Kidney (tissue), 13 donors: ENCODE measurements at regions not wholly inside any gene's neighbourhood (a gene's known extent, or its start where the extent isn't known, plus 50 kb on each side); places are given as distances from the start of the nearest gene placed in this dataset.
A peak's percentile ranks its signal among the peaks of the same experiment; 100 is the strongest.

Experiments used
- DNase-seq, 5 donors: peaks; one replicate each; pipeline ENCODE4 v3.0.0-alpha.2; 2013 to 2020
- FAIRE-seq: peaks from 2 replicates; lab custom pipeline; 2012; peaks lifted over from hg19 to GRCh38; lab: Jason Lieb, UNC
- H3K27ac ChIP-seq, 2 donors: one replicate each; pipeline ENCODE4 v1.7.0; 2013; ENCODE audit warnings: low read depth in 2 of 2, low read length in 2 of 2, inconsistent platforms in 1 of 2
- H3K27me3 ChIP-seq: one replicate; pipeline ENCODE4 v1.7.1; 2013; ENCODE audit warnings: low read length, inconsistent platforms; ENCODE audit not compliant: control insufficient read depth, insufficient read depth
- H3K36me3 ChIP-seq, 3 donors: one replicate each; pipeline versions ENCODE4 v1.7.0 to v1.7.1; 2013; ENCODE audit warnings: low read length in 3 of 3, control low read depth in 1 of 3, inconsistent platforms in 1 of 3; ENCODE audit not compliant: insufficient read depth in 3 of 3, control insufficient read depth in 2 of 3
- H3K4me1 ChIP-seq, 3 donors: one replicate each; pipeline versions ENCODE4 v1.7.0 to v1.7.1; 2013; ENCODE audit warnings: low read length in 3 of 3, inconsistent platforms in 1 of 3, low read depth in 1 of 3; ENCODE audit not compliant: control insufficient read depth in 2 of 3, insufficient read depth in 2 of 3
- H3K4me3 ChIP-seq, 3 donors: one replicate each; pipeline versions ENCODE4 v1.7.0 to v1.8.1; 2013; ENCODE audit warnings: low read length in 3 of 3, control low read depth in 1 of 3, inconsistent platforms in 1 of 3
- H3K9ac ChIP-seq, 3 donors: one replicate each; pipeline versions ENCODE4 v1.7.0 to v1.7.1; 2013; ENCODE audit warnings: low read length in 3 of 3, control low read depth in 1 of 3, inconsistent platforms in 1 of 3
- H3K9me3 ChIP-seq, 3 donors: one replicate each; pipeline versions ENCODE4 v1.7.0 to v1.7.1; 2013; ENCODE audit warnings: low read length in 3 of 3, control low read depth in 1 of 3, inconsistent platforms in 1 of 3; ENCODE audit not compliant: control insufficient read depth in 2 of 3, insufficient read depth in 1 of 3
- intact Hi-C: fragments of 100-400 bp; cut with DNase I; formaldehyde crosslinking; loops from one replicate; pipeline ENCODE4 v1.11.1; 2022
- TF ChIP-seq, protein P1 (sequence below): IDR thresholded peaks from 3 replicates; pipeline ENCODE4 v1.5.1; 2012; ENCODE audit warnings: mild to moderate bottlenecking, moderate library complexity, borderline replicate concordance; ENCODE audit not compliant: insufficient read depth; ENCODE audit errors: extremely low read depth
- donor health status: control.
- donor health status: control.
- donor health status: control.
- donor health status: control.
- donor health status: control.
- donor health status: DM: yes; HTN: yes; CAD: no.
- donor health status: Normal renal cell carcinoma (clear cell type).

DNA sequence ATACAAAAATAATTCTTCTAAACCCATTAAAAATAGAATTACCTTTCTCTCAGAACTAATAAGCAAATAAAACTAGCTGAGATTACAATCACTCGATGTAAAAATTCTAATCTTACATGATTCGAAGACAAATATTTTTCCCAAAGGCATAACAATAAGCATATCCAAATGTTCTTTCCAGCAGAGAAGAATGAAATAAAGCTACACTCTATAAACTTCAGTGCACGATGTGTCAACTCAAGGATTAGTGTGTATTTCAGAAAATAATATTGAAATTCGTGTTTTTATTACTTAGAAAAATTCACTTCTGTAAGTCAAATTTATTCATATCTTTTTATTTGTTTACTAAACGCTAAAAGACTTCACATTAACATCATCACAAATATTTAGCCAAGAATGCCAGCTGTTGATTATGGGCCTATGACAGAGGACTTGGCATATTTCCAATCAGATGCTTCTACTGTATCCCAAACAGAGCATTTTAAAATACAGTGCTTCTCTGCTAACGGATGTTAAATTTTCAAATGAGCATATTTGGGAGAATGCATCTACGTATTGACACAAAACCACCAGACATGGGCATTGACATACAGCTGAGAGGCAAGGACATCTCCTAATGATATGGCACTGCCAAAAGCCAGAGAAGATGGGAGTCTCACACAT lies 54.7 kb upstream of the PDE7B start:
- FAIRE-seq (peak; percentile 30), DNase-seq (peak in 2 of 5 donors; percentile 22 to 36)
- TF ChIP-seq, protein P1, sequence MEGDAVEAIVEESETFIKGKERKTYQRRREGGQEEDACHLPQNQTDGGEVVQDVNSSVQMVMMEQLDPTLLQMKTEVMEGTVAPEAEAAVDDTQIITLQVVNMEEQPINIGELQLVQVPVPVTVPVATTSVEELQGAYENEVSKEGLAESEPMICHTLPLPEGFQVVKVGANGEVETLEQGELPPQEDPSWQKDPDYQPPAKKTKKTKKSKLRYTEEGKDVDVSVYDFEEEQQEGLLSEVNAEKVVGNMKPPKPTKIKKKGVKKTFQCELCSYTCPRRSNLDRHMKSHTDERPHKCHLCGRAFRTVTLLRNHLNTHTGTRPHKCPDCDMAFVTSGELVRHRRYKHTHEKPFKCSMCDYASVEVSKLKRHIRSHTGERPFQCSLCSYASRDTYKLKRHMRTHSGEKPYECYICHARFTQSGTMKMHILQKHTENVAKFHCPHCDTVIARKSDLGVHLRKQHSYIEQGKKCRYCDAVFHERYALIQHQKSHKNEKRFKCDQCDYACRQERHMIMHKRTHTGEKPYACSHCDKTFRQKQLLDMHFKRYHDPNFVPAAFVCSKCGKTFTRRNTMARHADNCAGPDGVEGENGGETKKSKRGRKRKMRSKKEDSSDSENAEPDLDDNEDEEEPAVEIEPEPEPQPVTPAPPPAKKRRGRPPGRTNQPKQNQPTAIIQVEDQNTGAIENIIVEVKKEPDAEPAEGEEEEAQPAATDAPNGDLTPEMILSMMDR: no peak
- Histone ChIP-seq H3K4me3 (no peak overlapping the region), H3K9ac (no peak overlapping the region), H3K27ac (no peak overlapping the region), H3K9me3 (no peaks in the 10 kb centered on the region), H3K4me1 (no peaks in the 10 kb centered on the region), H3K36me3 (no peaks in the 10 kb centered on the region), H3K27me3 (no peaks in the 10 kb centered on the region)
- intact Hi-C loops: no loop called here

DNA sequence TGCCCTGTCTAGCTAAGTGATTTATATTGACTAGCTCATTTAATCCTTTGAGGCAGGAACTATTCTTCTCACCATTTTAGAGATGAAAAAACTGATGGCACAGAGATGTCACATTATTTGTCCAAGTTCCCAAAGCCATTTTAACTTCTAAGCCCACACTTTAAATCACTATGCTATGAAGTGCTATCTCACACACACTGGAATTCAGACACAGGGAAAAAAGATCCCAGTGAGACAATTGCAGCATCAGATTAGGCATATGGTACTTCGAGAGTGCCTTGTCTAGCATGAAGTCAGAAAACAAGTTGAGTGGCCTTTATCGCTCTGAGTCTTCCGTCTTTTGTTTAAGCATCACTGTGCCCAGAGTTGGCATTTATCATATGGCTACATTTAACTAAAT lies 54.1 kb upstream of the PDE7B start:
- Histone ChIP-seq H3K4me1 (no peaks in the 10 kb centered on the region), H3K27ac (no peak overlapping the region), H3K9ac (no peak overlapping the region), H3K4me3 (no peak overlapping the region), H3K36me3 (no peaks in the 10 kb centered on the region), H3K9me3 (no peaks in the 10 kb centered on the region), H3K27me3 (no peaks in the 10 kb centered on the region)
- TF ChIP-seq, protein P1: no peak
- intact Hi-C loops: no loop called here
- FAIRE-seq (no peak), DNase-seq (peak in 1 of 5 donors; percentile 5)

DNA sequence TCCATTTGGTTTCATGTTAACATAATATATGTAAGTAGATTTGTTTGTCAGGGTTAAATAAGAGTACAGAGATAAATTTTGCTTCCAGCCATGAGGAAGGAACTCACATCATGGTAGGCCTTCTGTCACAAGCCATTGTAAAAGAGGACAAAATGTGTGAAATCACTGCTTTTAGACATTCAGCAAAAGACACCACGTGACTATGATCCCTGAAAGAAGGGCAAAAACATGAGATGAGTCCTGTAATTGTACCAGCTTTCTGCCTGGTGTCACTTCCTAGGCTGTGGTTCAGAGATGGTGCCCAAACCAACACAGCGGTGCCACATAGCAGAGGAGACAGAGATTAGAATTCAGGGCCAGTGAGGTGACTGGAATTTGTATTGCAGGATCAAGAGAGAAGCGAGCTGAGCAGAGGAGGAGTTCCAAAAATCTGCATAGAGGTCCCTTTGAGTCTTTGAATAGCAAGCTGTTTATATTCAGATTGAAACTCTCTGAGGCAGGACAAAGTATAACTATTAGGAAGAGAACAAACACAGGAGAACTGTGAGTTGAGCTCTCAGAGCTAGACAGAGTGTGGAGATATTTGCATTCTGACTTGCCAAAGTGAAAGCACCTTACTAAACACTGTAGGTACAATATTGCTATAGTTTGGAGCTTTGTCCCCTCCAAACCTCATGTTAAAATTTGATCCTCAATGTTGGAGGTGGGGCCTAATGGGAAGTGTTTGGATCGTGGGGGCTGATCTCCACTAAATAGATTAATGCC lies 52.6 kb upstream of the PDE7B start:
- no peak overlapping the region for H3K9ac ChIP-seq
- H3K27me3 ChIP-seq: no peaks in the 10 kb centered on the region
- FAIRE-seq (no peak), DNase-seq (no peak)
- TF ChIP-seq, protein P1: no peak
- H3K9me3 ChIP-seq: no peaks in the 10 kb centered on the region
- no peak overlapping the region for H3K27ac ChIP-seq
- intact Hi-C loops: no loop called here
- no peaks in the 10 kb centered on the region for H3K36me3 ChIP-seq
- H3K4me3 ChIP-seq: no peak overlapping the region
- no peaks in the 10 kb centered on the region for H3K4me1 ChIP-seq
